Neural cell (in vitro differentiated cells): ENCODE measurements at regions not wholly inside any gene's neighbourhood (a gene's known extent, or its start where the extent isn't known, plus 50 kb on each side); places are given as distances from the start of the nearest gene placed in this dataset.

ENCODE experiments used
- H2AFZ ChIP-seq: fragments of 200-600, 300-800 bp; sonication (generic), shearing (Covaris generic); 2 replicates; pipeline ENCODE4 v1.6.0; 2014; ENCODE audit warnings: low read depth, mild to moderate bottlenecking, antibody characterized with exemption, low read length, moderate library complexity
- H3F3A ChIP-seq: fragments of 200-600 bp; shearing (Covaris generic); 2 replicates; pipeline ENCODE4 v1.6.1; 2016; ENCODE audit warnings: mild to moderate bottlenecking, moderate library complexity, mixed read lengths, antibody characterized with exemption, low read length; ENCODE audit not compliant: insufficient read depth, poor library complexity, severe bottlenecking
- H3K27ac ChIP-seq: fragments of 200-600, 300-800 bp; sonication (generic), shearing (Covaris generic); 2 replicates; pipeline ENCODE4 v1.5.1; 2014; ENCODE audit warnings: mild to moderate bottlenecking, low read length, moderate library complexity
- H3K27me3 ChIP-seq: fragments of 300-800, 200-600 bp; sonication (generic), shearing (Covaris generic); 2 replicates; pipeline ENCODE4 v1.6.0; 2014; ENCODE audit warnings: mild to moderate bottlenecking, low read depth, low read length, moderate library complexity; ENCODE audit not compliant: insufficient read depth
- H3K36me3 ChIP-seq: fragments of 300-800, 200-600 bp; sonication (generic), shearing (Covaris generic); 2 replicates; pipeline ENCODE4 v1.5.1; 2014; ENCODE audit warnings: mild to moderate bottlenecking, antibody characterized with exemption, low read length, moderate library complexity; ENCODE audit not compliant: insufficient read depth
- H3K4me2 ChIP-seq: fragments of 300-800, 200-600 bp; sonication (generic), shearing (Covaris generic); 2 replicates; pipeline ENCODE4 v1.6.0; 2014; ENCODE audit warnings: mild to moderate bottlenecking, low read length
- H3K4me3 ChIP-seq: fragments of 300-800, 200-600 bp; sonication (generic), shearing (Covaris generic); 2 replicates; pipeline ENCODE4 v1.5.1; 2014; ENCODE audit warnings: mild to moderate bottlenecking, low read length, moderate library complexity
- H3K79me2 ChIP-seq: fragments of 200-600 bp; shearing (Covaris generic); replicated peaks from 2 replicates; pipeline ENCODE4 v1.6.0; 2014; ENCODE audit warnings: mild to moderate bottlenecking, low read length, moderate library complexity; ENCODE audit not compliant: insufficient read depth
- H3K9ac ChIP-seq: fragments of 300-800, 200-600 bp; sonication (generic), shearing (Covaris generic); 2 replicates; pipeline ENCODE4 v1.6.1; 2016; ENCODE audit warnings: mild to moderate bottlenecking, low read length, mixed read lengths
- H3K9me2 ChIP-seq: fragments of 200-600 bp; shearing (Covaris generic); 2 replicates; pipeline ENCODE4 v1.6.1; 2016; ENCODE audit warnings: mild to moderate bottlenecking, low read length, mixed read lengths; ENCODE audit not compliant: insufficient read depth
- H3K9me3 ChIP-seq: fragments of 200-600, 300-800 bp; sonication (generic), shearing (Covaris generic); 2 replicates; pipeline ENCODE4 v1.6.1; 2016; ENCODE audit warnings: mild to moderate bottlenecking, mixed run types, low read length, moderate library complexity, mixed read lengths
- H4K20me1 ChIP-seq: fragments of 200-600 bp; shearing (Covaris generic); 2 replicates; pipeline ENCODE4 v1.6.1; 2016; ENCODE audit warnings: mild to moderate bottlenecking, mixed run types; ENCODE audit not compliant: insufficient read depth
- CTCF ChIP-seq: fragments of 450-650 bp; IDR thresholded peaks from 2 replicates; pipeline ENCODE4 v1.5.1; 2014; ENCODE audit warnings: antibody characterized with exemption, mild to moderate bottlenecking, moderate library complexity; ENCODE audit not compliant: poor library complexity, severe bottlenecking
- EP300 ChIP-seq: fragments of 450-650 bp; conservative IDR thresholded peaks from 2 replicates; pipeline ENCODE4 v1.6.1; 2014; ENCODE audit warnings: antibody characterized with exemption, mild to moderate bottlenecking, moderate library complexity; ENCODE audit not compliant: poor library complexity, severe bottlenecking
- EZH2 ChIP-seq: fragments of 200-600, 300-800 bp; shearing (Covaris generic), sonication (generic); IDR thresholded peaks from 2 replicates; pipeline ENCODE4 v1.6.1; 2014; ENCODE audit warnings: antibody characterized with exemption, low read length, borderline replicate concordance, mild to moderate bottlenecking; ENCODE audit not compliant: insufficient read depth, poor library complexity, severe bottlenecking
- MXI1 ChIP-seq: fragments of 450-650 bp; conservative IDR thresholded peaks from 2 replicates; pipeline ENCODE4 v1.6.1; 2014; ENCODE audit warnings: antibody characterized with exemption, mild to moderate bottlenecking; ENCODE audit not compliant: poor library complexity, severe bottlenecking
- POLR2AphosphoS5 ChIP-seq: IDR thresholded peaks from 2 replicates; pipeline ENCODE4 v1.6.1; 2012
- RAD21 ChIP-seq: fragments of 450-650 bp; conservative IDR thresholded peaks from 2 replicates; pipeline ENCODE4 v1.6.1; 2014; ENCODE audit warnings: antibody characterized with exemption, mild to moderate bottlenecking, moderate library complexity
- REST ChIP-seq: IDR thresholded peaks from 2 replicates; pipeline ENCODE4 v1.6.1; 2012; ENCODE audit warnings: borderline replicate concordance
- SMC3 ChIP-seq: fragments of 450-650 bp; conservative IDR thresholded peaks from 2 replicates; pipeline ENCODE4 v1.6.1; 2014; ENCODE audit warnings: antibody characterized with exemption, mild to moderate bottlenecking, moderate library complexity; ENCODE audit not compliant: poor library complexity
- TAF1 ChIP-seq: IDR thresholded peaks from 2 replicates; pipeline ENCODE4 v1.6.1; 2012; ENCODE audit warnings: low read depth

GRCh38 chr17:33864758-33865229 lies 390.3 kb upstream of the CCL2 start:
- Histone ChIP-seq H3K79me2 (no peaks in the 10 kb centered on the region), H3K9ac (no peak overlapping the region), H4K20me1 (no peaks in the 10 kb centered on the region), H3K4me2 (no peak overlapping the region), H3F3A (no peaks in the 10 kb centered on the region), H3K9me2 (no peaks in the 10 kb centered on the region), H3K27ac (no peak overlapping the region), H3K4me3 (no peak overlapping the region), H2AFZ (no peak overlapping the region), H3K36me3 (no peaks in the 10 kb centered on the region), H3K9me3 (no peaks in the 10 kb centered on the region), H3K27me3 (no peaks in the 10 kb centered on the region)
- TF ChIP-seq RAD21 = no peak
- no peak for TF ChIP-seq MXI1
- peak; percentile 63 for TF ChIP-seq POLR2AphosphoS5
- TF ChIP-seq EP300 = no peak
- TF ChIP-seq TAF1 = no peak
- TF ChIP-seq SMC3 = no peak
- TF ChIP-seq REST = peak; percentile 20
- no peak for TF ChIP-seq EZH2

GRCh38 chr17:33868899-33869298 lies 386.2 kb upstream of the CCL2 start:
- Histone ChIP-seq H3K9ac (no peak overlapping the region), H3K4me2 (no peak overlapping the region), H3K9me2 (no peaks in the 10 kb centered on the region), H3K27me3 (no peaks in the 10 kb centered on the region), H3F3A (no peaks in the 10 kb centered on the region), H3K9me3 (no peaks in the 10 kb centered on the region), H2AFZ (no peak overlapping the region), H4K20me1 (no peaks in the 10 kb centered on the region), H3K27ac (no peak overlapping the region), H3K79me2 (no peaks in the 10 kb centered on the region), H3K4me3 (no peak overlapping the region), H3K36me3 (no peaks in the 10 kb centered on the region)
- no peak for TF ChIP-seq EZH2
- no peak for TF ChIP-seq SMC3
- TF ChIP-seq CTCF = no peak
- TF ChIP-seq REST = no peak
- TF ChIP-seq TAF1 = no peak
